ENCODE measurements at regions not wholly inside any gene's neighbourhood (a gene's known extent, or its start where the extent isn't known, plus 50 kb on each side); places are given as distances from the start of the nearest gene placed in this dataset.
A peak's percentile ranks its signal among the peaks of the same experiment; 100 is the strongest.

DNA sequence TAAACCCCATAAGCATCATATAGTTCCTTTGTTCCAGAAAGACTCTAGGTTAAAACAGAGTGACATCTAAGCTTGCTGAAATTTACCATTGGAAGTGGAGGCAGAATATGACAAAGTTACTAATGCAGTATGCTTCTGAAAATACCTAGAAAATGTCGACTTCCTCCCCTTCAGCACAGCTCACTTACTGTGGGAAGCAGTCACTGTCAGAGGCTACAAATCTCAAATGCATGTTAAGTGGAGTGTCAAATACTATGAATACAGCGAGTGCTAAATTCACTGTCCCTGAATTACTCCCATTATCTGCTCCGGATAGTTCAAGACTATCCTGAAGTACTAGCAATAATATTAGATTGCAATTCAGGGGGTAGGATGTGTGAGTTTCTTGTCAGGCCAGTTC is 1454.6 kb downstream of the AACS start:
- H3K27ac ChIP-seq (ENCODE audit: insufficient read length, low read depth, low read length): no peak overlapping the region
- no peak overlapping the region for H3K4me2 ChIP-seq (ENCODE audit: insufficient read depth, insufficient read length, low read length)
- no peak overlapping the region for H2BK20ac ChIP-seq (ENCODE audit: low read depth, low read length, poor library complexity, severe bottlenecking)
- no peaks in the 10 kb centered on the region for H3K9me3 ChIP-seq (ENCODE audit: control insufficient read depth, low read depth, low read length)
- H3K4ac ChIP-seq (ENCODE audit: low read depth, low read length): no peak overlapping the region
- no peak overlapping the region for H4K5ac ChIP-seq (ENCODE audit: insufficient read length, low read depth, low read length)
- no peaks in the 10 kb centered on the region for H3K4me1 ChIP-seq (ENCODE audit: insufficient read depth, low read length)
- no peaks in the 10 kb centered on the region for H3K9me3 Mint-ChIP-seq
- no peak overlapping the region for H2BK12ac ChIP-seq (ENCODE audit: insufficient read length, low read depth, low read length)
- whole genome bisulfite sequencing (ENCODE audit: extremely low coverage, insufficient read length, low lambda C conversion rate): no CpG with 5 or more reads among the region's 3 CpGs
- no peaks in the 10 kb centered on the region for H3K27me3 Mint-ChIP-seq (ENCODE audit: low read depth)
- no peak overlapping the region for H3K23ac ChIP-seq (ENCODE audit: insufficient read length, low read depth, low read length)
- H4K20me1 ChIP-seq (ENCODE audit: control insufficient read depth, insufficient read depth, insufficient read length): no peaks in the 10 kb centered on the region
- no peaks in the 10 kb centered on the region for H3K79me1 ChIP-seq (ENCODE audit: insufficient read depth, low read depth, low read length, poor library complexity, severe bottlenecking)
- H3K56ac ChIP-seq (ENCODE audit: insufficient read length, low read depth, low read length): no peak overlapping the region
- H3K27me3 ChIP-seq (ENCODE audit: insufficient read depth, low read length): no peaks in the 10 kb centered on the region
- no peaks in the 10 kb centered on the region for H3K23me2 ChIP-seq (ENCODE audit: insufficient read length, low read depth, low read length, poor library complexity, severe bottlenecking)
- no peaks in the 10 kb centered on the region for H3K4me1 Mint-ChIP-seq
- H3K79me2 ChIP-seq (ENCODE audit: insufficient read depth, low read length): no peaks in the 10 kb centered on the region
- H2BK15ac ChIP-seq (ENCODE audit: low read depth, low read length): no peak overlapping the region
- TF ChIP-seq, protein P1, sequence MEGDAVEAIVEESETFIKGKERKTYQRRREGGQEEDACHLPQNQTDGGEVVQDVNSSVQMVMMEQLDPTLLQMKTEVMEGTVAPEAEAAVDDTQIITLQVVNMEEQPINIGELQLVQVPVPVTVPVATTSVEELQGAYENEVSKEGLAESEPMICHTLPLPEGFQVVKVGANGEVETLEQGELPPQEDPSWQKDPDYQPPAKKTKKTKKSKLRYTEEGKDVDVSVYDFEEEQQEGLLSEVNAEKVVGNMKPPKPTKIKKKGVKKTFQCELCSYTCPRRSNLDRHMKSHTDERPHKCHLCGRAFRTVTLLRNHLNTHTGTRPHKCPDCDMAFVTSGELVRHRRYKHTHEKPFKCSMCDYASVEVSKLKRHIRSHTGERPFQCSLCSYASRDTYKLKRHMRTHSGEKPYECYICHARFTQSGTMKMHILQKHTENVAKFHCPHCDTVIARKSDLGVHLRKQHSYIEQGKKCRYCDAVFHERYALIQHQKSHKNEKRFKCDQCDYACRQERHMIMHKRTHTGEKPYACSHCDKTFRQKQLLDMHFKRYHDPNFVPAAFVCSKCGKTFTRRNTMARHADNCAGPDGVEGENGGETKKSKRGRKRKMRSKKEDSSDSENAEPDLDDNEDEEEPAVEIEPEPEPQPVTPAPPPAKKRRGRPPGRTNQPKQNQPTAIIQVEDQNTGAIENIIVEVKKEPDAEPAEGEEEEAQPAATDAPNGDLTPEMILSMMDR (conservative IDR thresholded peaks at IDR 0.05): no peak
- H4K91ac ChIP-seq (ENCODE audit: insufficient read length, low read depth, low read length): no peak overlapping the region
- no peak overlapping the region for H3T11ph ChIP-seq (ENCODE audit: low read length)
- no peak overlapping the region for H2BK5ac ChIP-seq (ENCODE audit: insufficient read length, low read length)
- no peak overlapping the region for H3K4me3 Mint-ChIP-seq
- H4K8ac ChIP-seq (replicated peaks; ENCODE audit: insufficient read length, low read depth, low read length): no peak overlapping the region
- H3K18ac ChIP-seq (ENCODE audit: insufficient read length, low read depth, low read length): no peak overlapping the region
- peak overlapping the region in 1 of 3 experiments; percentile 77; a peak in 1 of 7 replicates for H3K27ac Mint-ChIP-seq
- H3K14ac ChIP-seq (ENCODE audit: insufficient read depth, low read length): no peak overlapping the region
- H2BK120ac ChIP-seq (ENCODE audit: low read depth, low read length, poor library complexity, severe bottlenecking): no peak overlapping the region
- H2AK5ac ChIP-seq (ENCODE audit: insufficient read length, low read length): no peak overlapping the region
- no peak for DNase-seq
- H3K9ac ChIP-seq (ENCODE audit: extremely low read depth, insufficient read length, low read length): no peak overlapping the region
- no peak overlapping the region for H2AFZ ChIP-seq (ENCODE audit: low read length)
- H3K36me3 Mint-ChIP-seq (ENCODE audit: insufficient read depth in 1 of 3, low read depth in 3 of 3): no peaks in the 10 kb centered on the region

Data from H9 (cell line).